ENCODE measurements at regions not wholly inside any gene's neighbourhood (a gene's known extent, or its start where the extent isn't known, plus 50 kb on each side); places are given as distances from the start of the nearest gene placed in this dataset.

- DNase-seq, result no peak
- H3K18ac ChIP-seq (ENCODE audit: low read length), result peak overlapping the region; percentile 78
- H2BK15ac ChIP-seq (replicated peaks; ENCODE audit: low read depth), result no peak overlapping the region
- no peak overlapping the region for H3K4me3 ChIP-seq (ENCODE audit: low read length)
- peak overlapping the region; percentile 1 for H2AK5ac ChIP-seq (ENCODE audit: low read length)
- H3K4ac ChIP-seq (ENCODE audit: low read depth, low read length), result peak overlapping the region; percentile 6
- peak overlapping the region; percentile 5 for H2BK120ac ChIP-seq (ENCODE audit: low read depth, low read length)
- H3K79me2 ChIP-seq (ENCODE audit: control insufficient read depth, insufficient read depth, low read length), result no peaks in the 10 kb centered on the region
- H3K36me3 ChIP-seq (ENCODE audit: control insufficient read depth, insufficient read depth, low read length), result no peaks in the 10 kb centered on the region
- H3K4me2 ChIP-seq (ENCODE audit: low read length), result no peak overlapping the region
- no peak overlapping the region for H4K5ac ChIP-seq (ENCODE audit: low read length)
- H3K4me1 ChIP-seq (ENCODE audit: control insufficient read depth, low read depth, low read length), result peaks cover 7% of the 10 kb centered on the region
- H3K27ac ChIP-seq (ENCODE audit: low read depth, low read length), result no peak overlapping the region
- no peaks in the 10 kb centered on the region for H3K27me3 ChIP-seq (ENCODE audit: insufficient read depth, low read length, poor library complexity)
- peak overlapping the region; percentile 31 for H3K56ac ChIP-seq (ENCODE audit: low read length)
- H3K79me1 ChIP-seq (ENCODE audit: low read length), result no peaks in the 10 kb centered on the region
- WGBS (ENCODE audit: extremely low coverage, insufficient coverage, low lambda C conversion rate), result no CpG with 5 or more reads among the region's 2 CpGs
- H3K9ac ChIP-seq (ENCODE audit: low read length), result peak overlapping the region; percentile 6
- peak overlapping the region; percentile 15 for H2BK5ac ChIP-seq (ENCODE audit: low read length)
- H4K8ac ChIP-seq (ENCODE audit: low read depth, low read length), result no peak overlapping the region
- H3K23ac ChIP-seq (ENCODE audit: low read length), result no peak overlapping the region
These were observed 151.8 kb upstream of the SERPINE2 start for GRCh38 chr2:224190936-224191270.

GRCh38 chr2:224190234-224190935, 151.3 kb upstream of the SERPINE2 start:
- Histone ChIP-seq H4K5ac (ENCODE audit: low read length) (no peak overlapping the region), H3K4me3 (ENCODE audit: low read length) (no peak overlapping the region), H3K4me1 (ENCODE audit: control insufficient read depth, low read depth, low read length) (peaks cover 11% of the 10 kb centered on the region), H2BK5ac (ENCODE audit: low read length) (peak overlapping the region; percentile 15), H3K79me1 (ENCODE audit: low read length) (no peaks in the 10 kb centered on the region), H4K8ac (ENCODE audit: low read depth, low read length) (no peak overlapping the region), H3K9ac (ENCODE audit: low read length) (peak overlapping the region; percentile 6), H3K56ac (ENCODE audit: low read length) (peak overlapping the region; percentile 19), H2AK5ac (ENCODE audit: low read length) (no peak overlapping the region), H3K36me3 (ENCODE audit: control insufficient read depth, insufficient read depth, low read length) (no peaks in the 10 kb centered on the region), H2BK120ac (ENCODE audit: low read depth, low read length) (peak overlapping the region; percentile 5), H3K23ac (ENCODE audit: low read length) (no peak overlapping the region), H3K27me3 (ENCODE audit: insufficient read depth, low read length, poor library complexity) (no peaks in the 10 kb centered on the region), H3K79me2 (ENCODE audit: control insufficient read depth, insufficient read depth, low read length) (no peaks in the 10 kb centered on the region), H2BK15ac (replicated peaks; ENCODE audit: low read depth) (no peak overlapping the region), H3K4me2 (ENCODE audit: low read length) (no peak overlapping the region), H3K4ac (ENCODE audit: low read depth, low read length) (peak overlapping the region; percentile 6), H3K18ac (ENCODE audit: low read length) (peak overlapping the region; percentile 78), H3K27ac (ENCODE audit: low read depth, low read length) (no peak overlapping the region)
- DNase-seq, result peak; percentile 70
- WGBS (ENCODE audit: extremely low coverage, insufficient coverage, low lambda C conversion rate), result no CpG with 5 or more reads among the region's 2 CpGs

- H3K4me3 ChIP-seq (ENCODE audit: low read length), result no peak overlapping the region
These were observed 148.1 kb upstream of the SERPINE2 start for GRCh38 chr2:224187220-224187619.

GRCh38 chr2:224185023-224185601, 146.0 kb upstream of the SERPINE2 start:
- Histone ChIP-seq H4K8ac (ENCODE audit: low read depth, low read length) (no peak overlapping the region), H3K9ac (ENCODE audit: low read length) (no peak overlapping the region), H3K79me1 (ENCODE audit: low read length) (no peaks in the 10 kb centered on the region), H3K23ac (ENCODE audit: low read length) (no peak overlapping the region), H2BK5ac (ENCODE audit: low read length) (peak overlapping the region; percentile 56), H3K4me1 (ENCODE audit: control insufficient read depth, low read depth, low read length) (peaks cover 12% of the 10 kb centered on the region), H3K79me2 (ENCODE audit: control insufficient read depth, insufficient read depth, low read length) (no peaks in the 10 kb centered on the region), H2AK5ac (ENCODE audit: low read length) (no peak overlapping the region), H3K4me2 (ENCODE audit: low read length) (no peak overlapping the region), H2BK15ac (replicated peaks; ENCODE audit: low read depth) (peak overlapping the region; percentile 25), H3K36me3 (ENCODE audit: control insufficient read depth, insufficient read depth, low read length) (no peaks in the 10 kb centered on the region), H3K4ac (ENCODE audit: low read depth, low read length) (no peak overlapping the region), H3K56ac (ENCODE audit: low read length) (peak overlapping the region; percentile 53), H3K4me3 (ENCODE audit: low read length) (no peak overlapping the region), H3K18ac (ENCODE audit: low read length) (peak overlapping the region; percentile 70), H3K27ac (ENCODE audit: low read depth, low read length) (no peak overlapping the region), H4K5ac (ENCODE audit: low read length) (no peak overlapping the region), H3K27me3 (ENCODE audit: insufficient read depth, low read length, poor library complexity) (no peaks in the 10 kb centered on the region), H2BK120ac (ENCODE audit: low read depth, low read length) (peak overlapping the region; percentile 24)
- WGBS (ENCODE audit: extremely low coverage, insufficient coverage, low lambda C conversion rate), result no CpG with 5 or more reads among the region's 4 CpGs
- peak; percentile 7 for DNase-seq

More at GRCh38 chr2:224187220-224187619, 148.1 kb upstream of the SERPINE2 start:
- Histone ChIP-seq H3K79me1 (ENCODE audit: low read length) (no peaks in the 10 kb centered on the region), H2BK15ac (replicated peaks; ENCODE audit: low read depth) (no peak overlapping the region), H2BK5ac (ENCODE audit: low read length) (peak overlapping the region; percentile 58), H3K56ac (ENCODE audit: low read length) (no peak overlapping the region), H4K5ac (ENCODE audit: low read length) (peak overlapping the region; percentile 62), H3K23ac (ENCODE audit: low read length) (no peak overlapping the region), H3K27ac (ENCODE audit: low read depth, low read length) (no peak overlapping the region), H3K4me2 (ENCODE audit: low read length) (no peak overlapping the region), H3K18ac (ENCODE audit: low read length) (no peak overlapping the region), H3K79me2 (ENCODE audit: control insufficient read depth, insufficient read depth, low read length) (no peaks in the 10 kb centered on the region), H3K36me3 (ENCODE audit: control insufficient read depth, insufficient read depth, low read length) (no peaks in the 10 kb centered on the region), H3K9ac (ENCODE audit: low read length) (no peak overlapping the region), H2BK120ac (ENCODE audit: low read depth, low read length) (no peak overlapping the region), H3K4ac (ENCODE audit: low read depth, low read length) (no peak overlapping the region), H4K8ac (ENCODE audit: low read depth, low read length) (no peak overlapping the region), H3K27me3 (ENCODE audit: insufficient read depth, low read length, poor library complexity) (no peaks in the 10 kb centered on the region), H3K4me1 (ENCODE audit: control insufficient read depth, low read depth, low read length) (peaks cover 12% of the 10 kb centered on the region), H2AK5ac (ENCODE audit: low read length) (peak overlapping the region; percentile 67)
- DNase-seq, result no peak
- no CpG with 5 or more reads among the region's 1 CpG for WGBS (ENCODE audit: extremely low coverage, insufficient coverage, low lambda C conversion rate)

- Histone ChIP-seq H2BK5ac (ENCODE audit: low read length) (no peak overlapping the region), H3K9ac (ENCODE audit: low read length) (no peak overlapping the region), H2BK15ac (replicated peaks; ENCODE audit: low read depth) (no peak overlapping the region), H4K5ac (ENCODE audit: low read length) (no peak overlapping the region), H3K27me3 (ENCODE audit: insufficient read depth, low read length, poor library complexity) (no peaks in the 10 kb centered on the region), H3K79me1 (ENCODE audit: low read length) (no peaks in the 10 kb centered on the region), H3K79me2 (ENCODE audit: control insufficient read depth, insufficient read depth, low read length) (no peaks in the 10 kb centered on the region), H3K36me3 (ENCODE audit: control insufficient read depth, insufficient read depth, low read length) (no peaks in the 10 kb centered on the region), H3K18ac (ENCODE audit: low read length) (no peak overlapping the region), H3K27ac (ENCODE audit: low read depth, low read length) (no peak overlapping the region), H3K4ac (ENCODE audit: low read depth, low read length) (no peak overlapping the region), H2AK5ac (ENCODE audit: low read length) (no peak overlapping the region), H3K56ac (ENCODE audit: low read length) (no peak overlapping the region), H2BK120ac (ENCODE audit: low read depth, low read length) (no peak overlapping the region), H3K4me2 (ENCODE audit: low read length) (no peak overlapping the region), H3K4me3 (ENCODE audit: low read length) (no peak overlapping the region), H3K4me1 (ENCODE audit: control insufficient read depth, low read depth, low read length) (peaks cover 10% of the 10 kb centered on the region), H3K23ac (ENCODE audit: low read length) (no peak overlapping the region), H4K8ac (ENCODE audit: low read depth, low read length) (no peak overlapping the region)
- no peak for DNase-seq
- WGBS (ENCODE audit: extremely low coverage, insufficient coverage, low lambda C conversion rate), result no CpG with 5 or more reads among the region's 3 CpGs
These were observed 144.0 kb upstream of the SERPINE2 start for GRCh38 chr2:224183086-224183485.
